HCT116 (cell line): ENCODE measurements at regions not wholly inside any gene's neighbourhood (a gene's known extent, or its start where the extent isn't known, plus 50 kb on each side); places are given as distances from the start of the nearest gene placed in this dataset.

Source experiments
- ATAC-seq: fragments of 200-7000 bp; cut with Tn5 transposase; 2 replicates; pipeline ENCODE4 v1.9.1; 2020; ENCODE audit warnings: mild to moderate bottlenecking, moderate library complexity
- BruUV-seq: library from RNA; stranded (reverse); fragments of 400-500 nt; replicated peaks from 2 replicates; lab custom pipeline; 2021; lab: Mats Ljungman, UMichigan
- CTCF ChIA-PET: fragments of 300-600 bp; sonication (Branson Sonifier 250); formaldehyde crosslinking; loops from one replicate; lab custom pipeline; 2021; ENCODE audit warnings: antibody characterized with exemption; lab: Charles Lee
- POLR2A ChIA-PET: fragments of 300-600, 350-600 bp; sonication (Branson Sonifier 250); formaldehyde crosslinking; loops from one replicate; lab custom pipeline; 2021; ENCODE audit warnings: antibody characterized with exemption; lab: Charles Lee
- RAD21 ChIA-PET, 2 experiments: fragments of 300-600 bp; sonication (Branson Sonifier 250); formaldehyde crosslinking; loops; one replicate each; lab custom pipeline; 2023; ENCODE audit warnings: low total read pairs in 2 of 2; ENCODE audit not compliant: uncharacterized antibody in 2 of 2, unreplicated experiment in 2 of 2, low non-redundant PET in 1 of 2; lab: Charles Lee
- DNase-seq: peaks from one replicate; pipeline ENCODE4 v3.0.0-alpha.2; 2010; ENCODE audit warnings: low read depth, low spot score
- H2AFZ ChIP-seq: fragments of 200-600 bp; shearing (Covaris generic), sonication (generic); 2 replicates; pipeline ENCODE4 v1.6.1; 2017; ENCODE audit warnings: low read depth, mixed run types, mixed read lengths, antibody characterized with exemption, low read length; ENCODE audit not compliant: poor library complexity, severe bottlenecking
- H3K27ac ChIP-seq: 2 replicates; pipeline ENCODE4 v1.5.1; 2012; ENCODE audit warnings: low read depth, low read length
- H3K27me3 ChIP-seq: fragments of 200-600 bp; sonication (generic); 2 replicates; pipeline ENCODE4 v1.6.1; 2016; ENCODE audit warnings: mixed run types, low read length, mixed read lengths; ENCODE audit not compliant: insufficient read depth
- H3K36me3 ChIP-seq, 2 experiments: fragments of 200-500 bp in 1 of 2; fragments of 200-600 bp in 1 of 2; sonication (Bioruptor generic) in 1 of 2; sonication (generic) in 1 of 2; 2 replicates each; pipeline versions ENCODE4 v1.5.1 to v1.6.1; 2014 to 2016; ENCODE audit warnings: low read length in 2 of 2, inconsistent platforms in 1 of 2, mixed read lengths in 1 of 2, mixed run types in 1 of 2; ENCODE audit not compliant: insufficient read depth in 2 of 2, control insufficient read depth in 1 of 2
- H3K4me1 ChIP-seq, 2 experiments: fragments of 200-600 bp in 1 of 2; sonication (generic) in 1 of 2; 2 replicates each; pipeline versions ENCODE4 v1.5.1 to v1.6.1; 2012 to 2017; ENCODE audit warnings: low read length in 2 of 2, inconsistent platforms in 1 of 2, mild to moderate bottlenecking in 1 of 2, mixed read lengths in 1 of 2, mixed run types in 1 of 2, moderate library complexity in 1 of 2; ENCODE audit not compliant: insufficient read depth in 2 of 2, control insufficient read depth in 1 of 2
- H3K4me2 ChIP-seq: fragments of 200-600 bp; sonication (generic); 2 replicates; pipeline ENCODE4 v1.6.1; 2017; ENCODE audit warnings: mixed run types, low read length, mixed read lengths
- H3K4me3 ChIP-seq, 2 experiments: fragments of 200-600 bp in 1 of 2; sonication (generic) in 1 of 2; replicated peaks in 1 of 2; 2 replicates each; pipeline ENCODE4 v1.5.1; 2011 to 2016; ENCODE audit warnings: low read length in 2 of 2, control low read depth in 1 of 2, low read depth in 1 of 2, mild to moderate bottlenecking in 1 of 2, mixed read lengths in 1 of 2, mixed run types in 1 of 2
- H3K79me2 ChIP-seq: fragments of 200-600 bp; sonication (generic); 2 replicates; pipeline ENCODE4 v1.6.1; 2017; ENCODE audit warnings: mild to moderate bottlenecking, mixed run types, low read length, moderate library complexity, mixed read lengths; ENCODE audit not compliant: insufficient read depth
- H3K9ac ChIP-seq: fragments of 200-600 bp; sonication (generic); 2 replicates; pipeline ENCODE4 v1.6.1; 2016; ENCODE audit warnings: low read length, mixed read lengths
- H3K9me2 ChIP-seq: fragments of 200-600 bp; sonication (generic), shearing (Covaris generic); 2 replicates; pipeline ENCODE4 v1.6.1; 2017; ENCODE audit warnings: mixed run types, mild to moderate bottlenecking, moderate library complexity; ENCODE audit not compliant: insufficient read depth
- H3K9me3 ChIP-seq, 2 experiments: fragments of 200-500 bp in 1 of 2; fragments of 200-600 bp in 1 of 2; sonication (Bioruptor generic) in 1 of 2; sonication (generic) in 1 of 2; 2 replicates each; pipeline ENCODE4 v1.6.1; 2014 to 2017; ENCODE audit warnings: low read length in 2 of 2, mixed read lengths in 2 of 2, inconsistent platforms in 1 of 2, low read depth in 1 of 2, mild to moderate bottlenecking in 1 of 2, mixed run types in 1 of 2, moderate library complexity in 1 of 2; ENCODE audit not compliant: control insufficient read depth in 1 of 2, insufficient read depth in 1 of 2
- H4K20me1 ChIP-seq: fragments of 200-600 bp; sonication (generic), shearing (Covaris generic); 2 replicates; pipeline ENCODE4 v1.6.1; 2017; ENCODE audit warnings: mixed run types, mild to moderate bottlenecking, moderate library complexity; ENCODE audit not compliant: insufficient read depth
- ATF3 ChIP-seq: IDR thresholded peaks from 2 replicates; pipeline ENCODE4 v1.6.1; 2012
- CBX3 ChIP-seq: IDR thresholded peaks from 2 replicates; pipeline ENCODE4 v1.6.1; 2012; ENCODE audit warnings: low read depth
- CEBPB ChIP-seq: IDR thresholded peaks from 2 replicates; pipeline ENCODE4 v1.6.1; 2012; ENCODE audit warnings: low read depth
- EGR1 ChIP-seq: IDR thresholded peaks from 2 replicates; pipeline ENCODE4 v1.6.1; 2012; ENCODE audit warnings: low read depth
- ELF1 ChIP-seq: IDR thresholded peaks from 2 replicates; pipeline ENCODE4 v1.6.1; 2012; ENCODE audit warnings: low read depth, borderline replicate concordance
- MAX ChIP-seq: IDR thresholded peaks from 2 replicates; pipeline ENCODE4 v1.6.1; 2012
- POLR2A ChIP-seq: IDR thresholded peaks from 2 replicates; pipeline ENCODE4 v1.7.0; 2011; ENCODE audit warnings: borderline replicate concordance; ENCODE audit not compliant: insufficient read depth, insufficient read length; ENCODE audit errors: extremely low read depth
- RAD21 ChIP-seq: IDR thresholded peaks from 2 replicates; pipeline ENCODE4 v1.6.1; 2012; ENCODE audit warnings: low read depth, mild to moderate bottlenecking
- REST ChIP-seq: IDR thresholded peaks from 2 replicates; pipeline ENCODE4 v1.6.1; 2012; ENCODE audit warnings: low read depth
- SIN3A ChIP-seq: IDR thresholded peaks from 2 replicates; pipeline ENCODE4 v1.6.1; 2012; ENCODE audit warnings: low read depth
- SP1 ChIP-seq: IDR thresholded peaks from 2 replicates; pipeline ENCODE4 v1.6.1; 2012; ENCODE audit warnings: low read depth
- SRF ChIP-seq: IDR thresholded peaks from 2 replicates; pipeline ENCODE4 v1.6.1; 2012; ENCODE audit warnings: low read depth
- ZBTB33 ChIP-seq: IDR thresholded peaks from 2 replicates; pipeline ENCODE4 v1.6.1; 2011; ENCODE audit warnings: mild to moderate bottlenecking, low read length, moderate library complexity; ENCODE audit not compliant: insufficient replicate concordance; ENCODE audit errors: extremely low read depth
- ZFX ChIP-seq: fragments of 450-650 bp; IDR thresholded peaks from 2 replicates; pipeline ENCODE4 v1.6.1; 2017
- intact Hi-C: fragments of 100-400 bp; cut with micrococcal nuclease; formaldehyde crosslinking; loops from 2 replicates; pipeline ENCODE4 v1.10.0; 2022

- Histone ChIP-seq H3K4me2 (no peak overlapping the region), H3K4me1 (no peaks in the 10 kb centered on the region), H3K36me3 (no peaks in the 10 kb centered on the region), H3K9me3 (no peaks in the 10 kb centered on the region), H3K9ac (no peak overlapping the region), H3K27ac (no peak overlapping the region), H3K9me2 (no peaks in the 10 kb centered on the region), H3K4me3 (no peak overlapping the region), H2AFZ (no peak overlapping the region), H3K79me2 (no peaks in the 10 kb centered on the region), H3K27me3 (no peaks in the 10 kb centered on the region), H4K20me1 (no peaks in the 10 kb centered on the region)
- TF ChIP-seq REST: no peak
- no peak for TF ChIP-seq CEBPB
- TF ChIP-seq ATF3: no peak
- TF ChIP-seq EGR1: no peak
- no peak for TF ChIP-seq POLR2A
- no peak for TF ChIP-seq SP1
- TF ChIP-seq MAX: no peak
- TF ChIP-seq SRF: no peak
- TF ChIP-seq CBX3: no peak
- no peak for TF ChIP-seq SIN3A
- TF ChIP-seq ELF1: no peak
- no peak for TF ChIP-seq RAD21
- TF ChIP-seq ZBTB33: no peak
- TF ChIP-seq ZFX: no peak
- intact Hi-C loops: no loop called here
- ChIA-PET CTCF (no interaction called here), RAD21 (no interaction called here), POLR2A (no interaction called here)
- DNase-seq: no peak
- no TSS peak for BruUV-seq
- ATAC-seq: no peak
Measured at GRCh38 chr2:208990716-208991115, 433.1 kb upstream of the MAP2 start.
